ENCODE measurements at regions not wholly inside any gene's neighbourhood (a gene's known extent, or its start where the extent isn't known, plus 50 kb on each side); places are given as distances from the start of the nearest gene placed in this dataset.

DNA sequence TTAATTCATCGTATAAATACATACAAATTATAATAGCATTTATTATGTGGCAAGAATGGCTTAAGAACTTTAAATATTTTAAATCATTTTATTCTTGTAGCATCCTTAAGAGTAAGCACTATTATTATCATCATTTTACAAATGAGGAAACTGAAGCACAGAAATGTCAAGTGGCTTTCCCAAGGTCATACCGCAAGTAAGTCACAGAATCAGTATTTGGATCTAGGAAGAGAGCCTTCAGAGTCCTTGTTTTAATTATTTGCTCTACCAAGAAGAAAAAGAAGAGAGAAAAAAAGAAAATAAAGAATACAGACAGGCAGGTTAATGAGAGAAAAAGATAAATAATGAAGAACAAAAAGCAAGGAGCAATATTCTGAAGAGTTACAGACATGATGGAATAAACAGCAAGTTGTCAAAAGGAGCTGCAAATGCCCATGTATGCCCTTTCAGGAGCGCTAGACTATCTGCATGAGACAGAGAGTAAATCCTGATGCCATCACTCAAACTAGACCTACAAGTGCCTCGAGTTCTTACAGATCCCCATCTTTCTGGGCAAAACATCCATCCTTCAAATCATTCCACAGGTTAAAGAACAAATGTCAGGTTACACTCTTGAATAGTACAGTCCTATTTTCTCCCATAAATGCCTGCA lies 57.8 kb upstream of the ETAA1 start:
- Histone ChIP-seq H3K4me3 (replicated peaks; ENCODE audit: insufficient read depth, low read length) (no peak overlapping the region), H3K27me3 (ENCODE audit: insufficient read depth, poor library complexity, severe bottlenecking) (no peaks in the 10 kb centered on the region), H3K27ac (replicated peaks) (no peak overlapping the region)
- TF ChIP-seq, protein P1, sequence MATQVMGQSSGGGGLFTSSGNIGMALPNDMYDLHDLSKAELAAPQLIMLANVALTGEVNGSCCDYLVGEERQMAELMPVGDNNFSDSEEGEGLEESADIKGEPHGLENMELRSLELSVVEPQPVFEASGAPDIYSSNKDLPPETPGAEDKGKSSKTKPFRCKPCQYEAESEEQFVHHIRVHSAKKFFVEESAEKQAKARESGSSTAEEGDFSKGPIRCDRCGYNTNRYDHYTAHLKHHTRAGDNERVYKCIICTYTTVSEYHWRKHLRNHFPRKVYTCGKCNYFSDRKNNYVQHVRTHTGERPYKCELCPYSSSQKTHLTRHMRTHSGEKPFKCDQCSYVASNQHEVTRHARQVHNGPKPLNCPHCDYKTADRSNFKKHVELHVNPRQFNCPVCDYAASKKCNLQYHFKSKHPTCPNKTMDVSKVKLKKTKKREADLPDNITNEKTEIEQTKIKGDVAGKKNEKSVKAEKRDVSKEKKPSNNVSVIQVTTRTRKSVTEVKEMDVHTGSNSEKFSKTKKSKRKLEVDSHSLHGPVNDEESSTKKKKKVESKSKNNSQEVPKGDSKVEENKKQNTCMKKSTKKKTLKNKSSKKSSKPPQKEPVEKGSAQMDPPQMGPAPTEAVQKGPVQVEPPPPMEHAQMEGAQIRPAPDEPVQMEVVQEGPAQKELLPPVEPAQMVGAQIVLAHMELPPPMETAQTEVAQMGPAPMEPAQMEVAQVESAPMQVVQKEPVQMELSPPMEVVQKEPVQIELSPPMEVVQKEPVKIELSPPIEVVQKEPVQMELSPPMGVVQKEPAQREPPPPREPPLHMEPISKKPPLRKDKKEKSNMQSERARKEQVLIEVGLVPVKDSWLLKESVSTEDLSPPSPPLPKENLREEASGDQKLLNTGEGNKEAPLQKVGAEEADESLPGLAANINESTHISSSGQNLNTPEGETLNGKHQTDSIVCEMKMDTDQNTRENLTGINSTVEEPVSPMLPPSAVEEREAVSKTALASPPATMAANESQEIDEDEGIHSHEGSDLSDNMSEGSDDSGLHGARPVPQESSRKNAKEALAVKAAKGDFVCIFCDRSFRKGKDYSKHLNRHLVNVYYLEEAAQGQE (IDR thresholded peaks at IDR 0.05; ENCODE audit: insufficient replicate concordance, low read depth): no peak
- TF ChIP-seq, protein P2, sequence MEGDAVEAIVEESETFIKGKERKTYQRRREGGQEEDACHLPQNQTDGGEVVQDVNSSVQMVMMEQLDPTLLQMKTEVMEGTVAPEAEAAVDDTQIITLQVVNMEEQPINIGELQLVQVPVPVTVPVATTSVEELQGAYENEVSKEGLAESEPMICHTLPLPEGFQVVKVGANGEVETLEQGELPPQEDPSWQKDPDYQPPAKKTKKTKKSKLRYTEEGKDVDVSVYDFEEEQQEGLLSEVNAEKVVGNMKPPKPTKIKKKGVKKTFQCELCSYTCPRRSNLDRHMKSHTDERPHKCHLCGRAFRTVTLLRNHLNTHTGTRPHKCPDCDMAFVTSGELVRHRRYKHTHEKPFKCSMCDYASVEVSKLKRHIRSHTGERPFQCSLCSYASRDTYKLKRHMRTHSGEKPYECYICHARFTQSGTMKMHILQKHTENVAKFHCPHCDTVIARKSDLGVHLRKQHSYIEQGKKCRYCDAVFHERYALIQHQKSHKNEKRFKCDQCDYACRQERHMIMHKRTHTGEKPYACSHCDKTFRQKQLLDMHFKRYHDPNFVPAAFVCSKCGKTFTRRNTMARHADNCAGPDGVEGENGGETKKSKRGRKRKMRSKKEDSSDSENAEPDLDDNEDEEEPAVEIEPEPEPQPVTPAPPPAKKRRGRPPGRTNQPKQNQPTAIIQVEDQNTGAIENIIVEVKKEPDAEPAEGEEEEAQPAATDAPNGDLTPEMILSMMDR (IDR thresholded peaks at IDR 0.05; ENCODE audit: insufficient read depth, low read length): no peak
- TF ChIP-seq GABPA (IDR thresholded peaks at IDR 0.05; ENCODE audit: low read depth) (no peak), POLR2AphosphoS5 (IDR thresholded peaks at IDR 0.05; ENCODE audit: low read depth) (no peak), SPI1 (IDR thresholded peaks at IDR 0.05; ENCODE audit: borderline replicate concordance, low read depth) (no peak)
- no peak for DNase-seq (ENCODE audit: low read depth in 1 of 2, low spot score in 1 of 2)

DNA sequence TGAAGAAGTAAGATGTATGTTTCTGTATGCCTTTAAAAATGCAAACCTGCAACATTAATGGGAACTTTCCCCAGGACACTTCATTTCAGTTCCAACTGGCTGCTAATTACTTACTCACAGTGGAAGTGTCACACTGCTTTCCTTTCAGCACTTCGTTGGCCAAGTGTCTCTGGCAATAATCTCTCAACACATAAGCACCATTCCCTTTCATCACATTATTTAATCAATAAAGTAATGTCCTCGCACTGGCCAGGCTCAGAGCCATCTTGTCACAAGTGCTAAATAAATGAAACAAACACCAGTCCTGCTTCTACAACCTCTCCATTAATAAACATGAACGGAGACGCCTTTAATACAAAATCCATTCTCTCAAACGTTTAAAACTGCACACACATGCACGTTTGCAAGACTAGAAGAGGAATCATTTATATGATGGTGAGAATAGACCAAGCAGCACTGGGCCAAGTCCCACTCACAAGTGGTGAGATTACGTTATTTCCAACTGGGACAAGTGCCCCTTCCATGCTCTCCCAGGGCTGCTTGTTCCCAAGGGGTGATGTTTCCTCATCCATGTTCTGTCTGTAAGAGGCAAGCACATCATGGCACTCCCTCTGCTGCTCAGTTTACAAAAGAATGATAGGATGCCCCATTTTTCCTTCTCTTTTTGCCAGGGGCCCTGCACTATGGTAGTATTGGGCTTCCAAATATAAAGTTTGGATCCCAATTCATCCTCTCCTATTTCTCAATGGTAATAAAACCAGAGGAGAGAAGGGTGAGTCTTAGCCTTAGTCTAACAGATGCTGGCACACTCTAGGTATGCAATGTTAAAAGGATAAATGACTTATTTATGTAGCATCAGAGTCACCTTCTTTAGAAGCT lies 56.8 kb upstream of the ETAA1 start:
- DNase-seq (ENCODE audit: low read depth in 1 of 2, low spot score in 1 of 2): no peak
- Histone ChIP-seq H3K27me3 (ENCODE audit: insufficient read depth, poor library complexity, severe bottlenecking) (no peaks in the 10 kb centered on the region), H3K27ac (replicated peaks) (no peak overlapping the region), H3K4me3 (replicated peaks; ENCODE audit: insufficient read depth, low read length) (no peak overlapping the region)
- no peak for TF ChIP-seq POLR2AphosphoS5 (IDR thresholded peaks at IDR 0.05; ENCODE audit: low read depth)
- no peak for TF ChIP-seq SPI1 (IDR thresholded peaks at IDR 0.05; ENCODE audit: borderline replicate concordance, low read depth)
- TF ChIP-seq, protein P1 (IDR thresholded peaks at IDR 0.05; ENCODE audit: insufficient replicate concordance, low read depth): peak; percentile 47

DNA sequence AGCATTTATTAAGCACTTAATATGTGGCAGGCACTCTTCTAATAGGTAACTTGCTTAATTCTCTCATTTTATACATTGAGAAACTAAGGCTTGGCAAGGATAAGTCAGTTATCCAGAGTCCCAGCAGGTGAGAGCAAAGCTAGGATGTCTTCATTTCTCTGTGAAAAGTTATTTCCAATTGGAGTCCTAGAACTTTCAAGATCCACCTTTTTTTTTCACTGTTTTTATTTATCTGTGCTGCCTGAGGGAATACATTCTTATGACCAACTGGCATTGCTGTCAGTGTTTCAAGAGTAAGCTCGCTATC lies 56.2 kb upstream of the ETAA1 start:
- H3K27me3 ChIP-seq (ENCODE audit: insufficient read depth, poor library complexity, severe bottlenecking): no peaks in the 10 kb centered on the region
- no peak for DNase-seq (ENCODE audit: low read depth in 1 of 2, low spot score in 1 of 2)
- no peak overlapping the region for H3K27ac ChIP-seq (replicated peaks)
- TF ChIP-seq POLR2AphosphoS5 (IDR thresholded peaks at IDR 0.05; ENCODE audit: low read depth) (no peak), GABPA (IDR thresholded peaks at IDR 0.05; ENCODE audit: low read depth) (no peak)
- TF ChIP-seq, protein P1 (IDR thresholded peaks at IDR 0.05; ENCODE audit: insufficient replicate concordance, low read depth): no peak
- TF ChIP-seq, protein P2 (IDR thresholded peaks at IDR 0.05; ENCODE audit: insufficient read depth, low read length): no peak
- no peak overlapping the region for H3K4me3 ChIP-seq (replicated peaks; ENCODE audit: insufficient read depth, low read length)
